NCI-H2196 treated with DMSO at 0.1 percent for 48 hours (cell line): ENCODE measurements at regions not wholly inside any gene's neighbourhood (a gene's known extent, or its start where the extent isn't known, plus 50 kb on each side); places are given as distances from the start of the nearest gene placed in this dataset.

ENCODE experiments used
- DNase-seq: peaks from one replicate; lab custom pipeline; 2025; ENCODE audit not compliant: unreplicated experiment; lab: John Stamatoyannopoulos, UW

- DNase-seq, result no peak
These were observed 432.8 kb downstream of the HDGFL1 start for GRCh38 chr6:23002044-23002619.

- DNase-seq, result no peak
These were observed 434.5 kb downstream of the HDGFL1 start for GRCh38 chr6:23003671-23004467.

GRCh38 chr6:23006656-23007055 lies 437.3 kb downstream of the HDGFL1 start:
- no peak for DNase-seq

- DNase-seq, result no peak
These were observed 442.2 kb downstream of the HDGFL1 start for GRCh38 chr6:23011615-23012014.

- no peak for DNase-seq
These were observed 444.4 kb downstream of the HDGFL1 start for GRCh38 chr6:23013776-23014175.

- no peak for DNase-seq
These were observed 447.3 kb downstream of the HDGFL1 start for GRCh38 chr6:23016696-23017095.

- DNase-seq, result no peak
These were observed 452.1 kb downstream of the HDGFL1 start for GRCh38 chr6:23021487-23021886.

- no peak for DNase-seq
These were observed 457.9 kb downstream of the HDGFL1 start for GRCh38 chr6:23027281-23027680.

GRCh38 chr6:23031986-23032385 lies 462.6 kb downstream of the HDGFL1 start:
- DNase-seq, result no peak

- DNase-seq, result no peak
These were observed 465.6 kb downstream of the HDGFL1 start for GRCh38 chr6:23034926-23035325.

- no peak for DNase-seq
These were observed 467.1 kb downstream of the HDGFL1 start for GRCh38 chr6:23036406-23036983.

GRCh38 chr6:23040899-23041298 lies 471.5 kb downstream of the HDGFL1 start:
- DNase-seq, result no peak

GRCh38 chr6:23045280-23045679 lies 475.9 kb downstream of the HDGFL1 start:
- no peak for DNase-seq

GRCh38 chr6:23055523-23055922 lies 486.2 kb downstream of the HDGFL1 start:
- DNase-seq, result no peak

GRCh38 chr6:23073821-23074220 lies 504.5 kb downstream of the HDGFL1 start:
- DNase-seq, result no peak

- no peak for DNase-seq
These were observed 508.4 kb downstream of the HDGFL1 start for GRCh38 chr6:23077772-23078171.

GRCh38 chr6:23081701-23082100 lies 512.3 kb downstream of the HDGFL1 start:
- no peak for DNase-seq

GRCh38 chr6:23086100-23086499 lies 516.7 kb downstream of the HDGFL1 start:
- no peak for DNase-seq

GRCh38 chr6:23087471-23087870 lies 518.1 kb downstream of the HDGFL1 start:
- DNase-seq, result no peak

GRCh38 chr6:23088761-23089160 lies 519.4 kb downstream of the HDGFL1 start:
- DNase-seq, result no peak

GRCh38 chr6:23089981-23090380 lies 520.6 kb downstream of the HDGFL1 start:
- no peak for DNase-seq

GRCh38 chr6:23091795-23092194 lies 522.4 kb downstream of the HDGFL1 start:
- DNase-seq, result no peak
